HCT116 (cell line): ENCODE measurements at regions not wholly inside any gene's neighbourhood (a gene's known extent, or its start where the extent isn't known, plus 50 kb on each side); places are given as distances from the start of the nearest gene placed in this dataset.

Source experiments
- ATAC-seq: fragments of 200-7000 bp; cut with Tn5 transposase; 2 replicates; pipeline ENCODE4 v1.9.1; 2020; ENCODE audit warnings: mild to moderate bottlenecking, moderate library complexity
- BruUV-seq: library from RNA; stranded (reverse); fragments of 400-500 nt; replicated peaks from 2 replicates; lab custom pipeline; 2021; lab: Mats Ljungman, UMichigan
- CTCF ChIA-PET: fragments of 300-600 bp; sonication (Branson Sonifier 250); formaldehyde crosslinking; loops from one replicate; lab custom pipeline; 2021; ENCODE audit warnings: antibody characterized with exemption; lab: Charles Lee
- POLR2A ChIA-PET: fragments of 300-600, 350-600 bp; sonication (Branson Sonifier 250); formaldehyde crosslinking; loops from one replicate; lab custom pipeline; 2021; ENCODE audit warnings: antibody characterized with exemption; lab: Charles Lee
- RAD21 ChIA-PET, 2 experiments: fragments of 300-600 bp; sonication (Branson Sonifier 250); formaldehyde crosslinking; loops; one replicate each; lab custom pipeline; 2023; ENCODE audit warnings: low total read pairs in 2 of 2; ENCODE audit not compliant: uncharacterized antibody in 2 of 2, unreplicated experiment in 2 of 2, low non-redundant PET in 1 of 2; lab: Charles Lee
- DNase-seq: peaks from one replicate; pipeline ENCODE4 v3.0.0-alpha.2; 2010; ENCODE audit warnings: low read depth, low spot score
- H2AFZ ChIP-seq: fragments of 200-600 bp; shearing (Covaris generic), sonication (generic); 2 replicates; pipeline ENCODE4 v1.6.1; 2017; ENCODE audit warnings: low read depth, mixed run types, mixed read lengths, antibody characterized with exemption, low read length; ENCODE audit not compliant: poor library complexity, severe bottlenecking
- H3K27ac ChIP-seq: 2 replicates; pipeline ENCODE4 v1.5.1; 2012; ENCODE audit warnings: low read depth, low read length
- H3K27me3 ChIP-seq: fragments of 200-600 bp; sonication (generic); 2 replicates; pipeline ENCODE4 v1.6.1; 2016; ENCODE audit warnings: mixed run types, low read length, mixed read lengths; ENCODE audit not compliant: insufficient read depth
- H3K36me3 ChIP-seq, 2 experiments: fragments of 200-500 bp in 1 of 2; fragments of 200-600 bp in 1 of 2; sonication (Bioruptor generic) in 1 of 2; sonication (generic) in 1 of 2; 2 replicates each; pipeline versions ENCODE4 v1.5.1 to v1.6.1; 2014 to 2016; ENCODE audit warnings: low read length in 2 of 2, inconsistent platforms in 1 of 2, mixed read lengths in 1 of 2, mixed run types in 1 of 2; ENCODE audit not compliant: insufficient read depth in 2 of 2, control insufficient read depth in 1 of 2
- H3K4me1 ChIP-seq, 2 experiments: fragments of 200-600 bp in 1 of 2; sonication (generic) in 1 of 2; 2 replicates each; pipeline versions ENCODE4 v1.5.1 to v1.6.1; 2012 to 2017; ENCODE audit warnings: low read length in 2 of 2, inconsistent platforms in 1 of 2, mild to moderate bottlenecking in 1 of 2, mixed read lengths in 1 of 2, mixed run types in 1 of 2, moderate library complexity in 1 of 2; ENCODE audit not compliant: insufficient read depth in 2 of 2, control insufficient read depth in 1 of 2
- H3K4me2 ChIP-seq: fragments of 200-600 bp; sonication (generic); 2 replicates; pipeline ENCODE4 v1.6.1; 2017; ENCODE audit warnings: mixed run types, low read length, mixed read lengths
- H3K4me3 ChIP-seq, 2 experiments: fragments of 200-600 bp in 1 of 2; sonication (generic) in 1 of 2; replicated peaks in 1 of 2; 2 replicates each; pipeline ENCODE4 v1.5.1; 2011 to 2016; ENCODE audit warnings: low read length in 2 of 2, control low read depth in 1 of 2, low read depth in 1 of 2, mild to moderate bottlenecking in 1 of 2, mixed read lengths in 1 of 2, mixed run types in 1 of 2
- H3K79me2 ChIP-seq: fragments of 200-600 bp; sonication (generic); 2 replicates; pipeline ENCODE4 v1.6.1; 2017; ENCODE audit warnings: mild to moderate bottlenecking, mixed run types, low read length, moderate library complexity, mixed read lengths; ENCODE audit not compliant: insufficient read depth
- H3K9ac ChIP-seq: fragments of 200-600 bp; sonication (generic); 2 replicates; pipeline ENCODE4 v1.6.1; 2016; ENCODE audit warnings: low read length, mixed read lengths
- H3K9me2 ChIP-seq: fragments of 200-600 bp; sonication (generic), shearing (Covaris generic); 2 replicates; pipeline ENCODE4 v1.6.1; 2017; ENCODE audit warnings: mixed run types, mild to moderate bottlenecking, moderate library complexity; ENCODE audit not compliant: insufficient read depth
- H3K9me3 ChIP-seq, 2 experiments: fragments of 200-500 bp in 1 of 2; fragments of 200-600 bp in 1 of 2; sonication (Bioruptor generic) in 1 of 2; sonication (generic) in 1 of 2; 2 replicates each; pipeline ENCODE4 v1.6.1; 2014 to 2017; ENCODE audit warnings: low read length in 2 of 2, mixed read lengths in 2 of 2, inconsistent platforms in 1 of 2, low read depth in 1 of 2, mild to moderate bottlenecking in 1 of 2, mixed run types in 1 of 2, moderate library complexity in 1 of 2; ENCODE audit not compliant: control insufficient read depth in 1 of 2, insufficient read depth in 1 of 2
- H4K20me1 ChIP-seq: fragments of 200-600 bp; sonication (generic), shearing (Covaris generic); 2 replicates; pipeline ENCODE4 v1.6.1; 2017; ENCODE audit warnings: mixed run types, mild to moderate bottlenecking, moderate library complexity; ENCODE audit not compliant: insufficient read depth
- ATF3 ChIP-seq: IDR thresholded peaks from 2 replicates; pipeline ENCODE4 v1.6.1; 2012
- ELF1 ChIP-seq: IDR thresholded peaks from 2 replicates; pipeline ENCODE4 v1.6.1; 2012; ENCODE audit warnings: low read depth, borderline replicate concordance
- EZH2phosphoT487 ChIP-seq: fragments of 200-600 bp; IDR thresholded peaks from 2 replicates; pipeline ENCODE4 v1.6.1; 2018; ENCODE audit warnings: antibody characterized with exemption, borderline replicate concordance
- JUND ChIP-seq: IDR thresholded peaks from 2 replicates; pipeline ENCODE4 v1.6.1; 2012
- POLR2A ChIP-seq: IDR thresholded peaks from 2 replicates; pipeline ENCODE4 v1.7.0; 2011; ENCODE audit warnings: borderline replicate concordance; ENCODE audit not compliant: insufficient read depth, insufficient read length; ENCODE audit errors: extremely low read depth
- POLR2AphosphoS5 ChIP-seq: IDR thresholded peaks from 2 replicates; pipeline ENCODE4 v1.6.1; 2011; ENCODE audit warnings: mild to moderate bottlenecking, low read depth, low read length, moderate library complexity
- RAD21 ChIP-seq: IDR thresholded peaks from 2 replicates; pipeline ENCODE4 v1.6.1; 2012; ENCODE audit warnings: low read depth, mild to moderate bottlenecking
- REST ChIP-seq: IDR thresholded peaks from 2 replicates; pipeline ENCODE4 v1.6.1; 2012; ENCODE audit warnings: low read depth
- SIN3A ChIP-seq: IDR thresholded peaks from 2 replicates; pipeline ENCODE4 v1.6.1; 2012; ENCODE audit warnings: low read depth
- SP1 ChIP-seq: IDR thresholded peaks from 2 replicates; pipeline ENCODE4 v1.6.1; 2012; ENCODE audit warnings: low read depth
- YY1 ChIP-seq: IDR thresholded peaks from 2 replicates; pipeline ENCODE4 v1.6.1; 2011; ENCODE audit warnings: low read length, low read depth, moderate library complexity, mild to moderate bottlenecking; ENCODE audit not compliant: insufficient replicate concordance; ENCODE audit errors: extremely low read depth
- intact Hi-C: fragments of 100-400 bp; cut with micrococcal nuclease; formaldehyde crosslinking; loops from 2 replicates; pipeline ENCODE4 v1.10.0; 2022

GRCh38 chr13:111952814-111953213 is 114.1 kb upstream of the SOX1 start:
- Histone ChIP-seq H2AFZ (no peak overlapping the region), H3K4me3 (no peak overlapping the region), H3K79me2 (no peaks in the 10 kb centered on the region), H3K9me2 (no peaks in the 10 kb centered on the region), H3K4me2 (no peak overlapping the region), H3K27ac (no peak overlapping the region), H3K9me3 (peaks cover 0 to 3% of the 10 kb centered on the region in 2 experiments; a peak in 1 of 4 replicates), H3K9ac (no peak overlapping the region), H3K36me3 (no peaks in the 10 kb centered on the region), H4K20me1 (no peaks in the 10 kb centered on the region), H3K4me1 (peaks cover 10 to 14% of the 10 kb centered on the region in 2 experiments), H3K27me3 (peaks cover 4% of the 10 kb centered on the region; the same call in 1 of the 2 replicates)
- CTCF ChIA-PET, result no interaction called here
- RAD21 ChIA-PET, result no interaction called here
- TF ChIP-seq JUND, result no peak
- no peak for TF ChIP-seq REST
- no peak for TF ChIP-seq ELF1
- no peak for TF ChIP-seq POLR2AphosphoS5
- no peak for TF ChIP-seq ATF3
- no peak for TF ChIP-seq YY1
- TF ChIP-seq POLR2A, result no peak
- TF ChIP-seq SIN3A, result no peak
- no peak for TF ChIP-seq SP1
- TF ChIP-seq RAD21, result no peak
- TF ChIP-seq EZH2phosphoT487, result no peak
- intact Hi-C loops, result no loop called here
- POLR2A ChIA-PET, result no interaction called here
- DNase-seq, result no peak
- no TSS peak for BruUV-seq
- ATAC-seq, result no peak
